Hepatic stellate cell (primary cell): ENCODE measurements at regions not wholly inside any gene's neighbourhood (a gene's known extent, or its start where the extent isn't known, plus 50 kb on each side); places are given as distances from the start of the nearest gene placed in this dataset.
A peak's percentile ranks its signal among the peaks of the same experiment; 100 is the strongest.
"Not testable (repeated sequence)": the region's sequence is repeated elsewhere in the genome, so short reads cannot be mapped to it uniquely, and the experiment has no call there.

Experiments used
- DNase-seq: peaks from one replicate; pipeline ENCODE4 v3.0.0; 2011; ENCODE audit warnings: low spot score

- no peak for DNase-seq
Observed at GRCh38 chr1:99538618-99538956, 107.3 kb upstream of the PALMD start.

GRCh38 chr1:99539131-99539530, 106.8 kb upstream of the PALMD start:
- no peak for DNase-seq

GRCh38 chr1:99540744-99541143, 105.2 kb upstream of the PALMD start:
- DNase-seq, result no peak

- no peak for DNase-seq
Observed at GRCh38 chr1:99544328-99544727, 101.6 kb upstream of the PALMD start.

GRCh38 chr1:99546432-99547416, 99.2 kb upstream of the PALMD start:
- DNase-seq, result no peak

GRCh38 chr1:99548943-99549605, 96.8 kb upstream of the PALMD start:
- DNase-seq, result no peak

- no peak for DNase-seq
Observed at GRCh38 chr1:99550198-99550597, 95.7 kb upstream of the PALMD start.

GRCh38 chr1:99551812-99552614, 93.9 kb upstream of the PALMD start:
- DNase-seq, result no peak

GRCh38 chr1:99553301-99553700, 92.6 kb upstream of the PALMD start:
- DNase-seq, result no peak

GRCh38 chr1:99553819-99554218, 92.1 kb upstream of the PALMD start:
- not testable (repeated sequence) for DNase-seq

GRCh38 chr1:99554727-99555126, 91.2 kb upstream of the PALMD start:
- no peak for DNase-seq

- DNase-seq, result peak; percentile 19
Observed at GRCh38 chr1:99557546-99558202, 88.2 kb upstream of the PALMD start.

- DNase-seq, result no peak
Observed at GRCh38 chr1:99559166-99559565, 86.7 kb upstream of the PALMD start.

- no peak for DNase-seq
Observed at GRCh38 chr1:99560207-99561040, 85.5 kb upstream of the PALMD start.

GRCh38 chr1:99561952-99562351, 84.0 kb upstream of the PALMD start:
- no peak for DNase-seq

- no peak for DNase-seq
Observed at GRCh38 chr1:99565606-99566289, 80.2 kb upstream of the PALMD start.

GRCh38 chr1:99566290-99567021, 79.5 kb upstream of the PALMD start:
- no peak for DNase-seq

- DNase-seq, result no peak
Observed at GRCh38 chr1:99570486-99571089, 75.3 kb upstream of the PALMD start.

GRCh38 chr1:99571092-99571734, 74.7 kb upstream of the PALMD start:
- DNase-seq, result no peak
